ENCODE measurements at regions not wholly inside any gene's neighbourhood (a gene's known extent, or its start where the extent isn't known, plus 50 kb on each side); places are given as distances from the start of the nearest gene placed in this dataset.
"Not testable (repeated sequence)": the region's sequence is repeated elsewhere in the genome, so short reads cannot be mapped to it uniquely, and the experiment has no call there.

- intact Hi-C loops (cut with DNase I), result no loop called here
Measured at GRCh38 chr12:70008944-70009343, 183.9 kb downstream of the MYRFL start.

DNA sequence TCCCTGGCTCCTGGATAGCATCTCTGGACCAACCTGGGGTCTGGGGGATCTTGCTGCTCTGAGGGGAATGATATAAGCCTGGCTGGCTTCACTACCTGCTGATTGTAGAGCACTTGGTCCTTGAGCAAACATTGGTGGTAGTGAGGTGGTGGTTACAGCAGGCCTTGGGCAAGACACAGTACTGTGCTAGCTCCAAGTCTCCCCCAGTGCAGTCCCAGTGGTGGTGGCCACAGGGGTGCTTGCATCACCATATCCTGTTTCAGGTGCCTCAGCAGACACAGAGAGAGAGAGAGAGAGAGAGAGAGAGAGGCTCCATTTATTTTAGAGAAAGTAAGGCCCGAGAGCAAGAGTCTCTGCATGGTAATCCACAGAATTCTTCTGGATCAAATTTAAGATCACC, 186.3 kb downstream of the MYRFL start:
- no peak for DNase-seq
- intact Hi-C loops (cut with DNase I), result no loop called here

More at GRCh38 chr12:70008944-70009343, 183.9 kb downstream of the MYRFL start:
- no peak for DNase-seq

GRCh38 chr12:70013016-70013415, 188.0 kb downstream of the MYRFL start:
- intact Hi-C loops (cut with DNase I); DNase-seq: not testable (repeated sequence)

GRCh38 chr12:70028515-70028914, 203.5 kb downstream of the MYRFL start:
- intact Hi-C loops (cut with DNase I), result no loop called here
- DNase-seq, result no peak

- no peak for DNase-seq
Measured at GRCh38 chr12:70028918-70029317, 203.9 kb downstream of the MYRFL start.

GRCh38 chr12:70031046-70031445, 206.0 kb downstream of the MYRFL start:
- no peak for DNase-seq
- intact Hi-C loops (cut with DNase I), result no loop called here

More at GRCh38 chr12:70028918-70029317, 203.9 kb downstream of the MYRFL start:
- intact Hi-C loops (cut with DNase I), result no loop called here

GRCh38 chr12:70032076-70032475, 207.0 kb downstream of the MYRFL start:
- no peak for DNase-seq
- intact Hi-C loops (cut with DNase I), result no loop called here

GRCh38 chr12:70033310-70033709, 208.3 kb downstream of the MYRFL start:
- intact Hi-C loops (cut with DNase I), result no loop called here
- no peak for DNase-seq

DNA sequence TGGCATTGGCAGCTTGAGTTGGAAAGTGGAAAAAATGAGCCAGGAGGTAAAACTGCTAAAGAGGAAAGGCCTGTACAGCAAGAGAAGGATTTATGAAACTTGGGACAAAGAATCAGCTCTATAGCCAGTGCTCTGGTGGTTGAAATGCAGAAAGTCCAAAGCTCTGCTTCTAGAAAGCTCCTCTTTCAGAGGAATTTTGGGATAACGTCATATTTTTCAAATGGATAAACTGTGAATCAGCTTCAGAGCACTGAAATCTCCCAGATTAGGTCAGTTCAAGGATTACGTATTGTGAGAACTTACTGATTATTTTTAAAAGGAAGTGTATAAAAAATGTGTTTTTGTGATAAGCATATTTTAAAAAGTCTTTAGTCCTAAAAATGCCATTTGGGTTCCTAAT, 203.1 kb upstream of the CNOT2 start:
- DNase-seq, result no peak
- intact Hi-C loops (cut with DNase I), result no loop called here

- no peak for DNase-seq
- intact Hi-C loops (cut with DNase I), result no loop called here
Measured at GRCh38 chr12:70042675-70043074, 200.6 kb upstream of the CNOT2 start.

DNA sequence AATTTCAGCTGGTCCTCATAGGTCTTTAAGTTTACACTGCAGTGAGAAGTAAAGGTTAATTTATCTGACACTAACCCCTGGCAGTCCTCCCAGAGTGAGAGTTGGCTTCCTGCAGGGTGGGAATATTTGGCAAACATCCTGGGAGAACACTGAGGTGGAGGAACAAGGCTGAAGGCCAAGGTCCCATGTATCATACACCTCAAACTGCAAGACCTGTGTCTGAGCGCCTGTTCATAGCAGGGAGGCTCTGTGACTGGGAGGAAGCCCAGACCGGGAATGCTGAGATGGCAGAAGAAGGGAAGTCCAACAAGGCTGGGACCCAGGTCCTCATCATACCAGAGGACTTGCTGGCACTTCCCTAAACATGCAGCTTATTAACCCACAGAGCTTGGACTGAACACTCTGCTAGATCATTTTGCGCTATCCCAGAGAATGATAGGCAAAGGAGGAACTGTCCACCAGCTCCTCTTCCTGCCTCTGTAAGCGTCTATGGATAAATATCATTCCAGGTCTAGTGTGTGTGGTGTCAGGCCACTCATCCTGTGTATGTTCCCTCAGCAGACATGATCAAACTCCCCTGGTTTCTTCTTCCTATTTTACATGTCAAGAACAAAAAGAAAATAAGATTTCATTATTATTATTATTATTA, 199.6 kb upstream of the CNOT2 start:
- no peak for DNase-seq
- intact Hi-C loops (cut with DNase I), result no loop called here

GRCh38 chr12:70044167-70044566, 199.1 kb upstream of the CNOT2 start:
- no peak for DNase-seq
- intact Hi-C loops (cut with DNase I), result no loop called here

GRCh38 chr12:70045036-70045435, 198.2 kb upstream of the CNOT2 start:
- intact Hi-C loops (cut with DNase I), result no loop called here
- DNase-seq, result no peak

DNA sequence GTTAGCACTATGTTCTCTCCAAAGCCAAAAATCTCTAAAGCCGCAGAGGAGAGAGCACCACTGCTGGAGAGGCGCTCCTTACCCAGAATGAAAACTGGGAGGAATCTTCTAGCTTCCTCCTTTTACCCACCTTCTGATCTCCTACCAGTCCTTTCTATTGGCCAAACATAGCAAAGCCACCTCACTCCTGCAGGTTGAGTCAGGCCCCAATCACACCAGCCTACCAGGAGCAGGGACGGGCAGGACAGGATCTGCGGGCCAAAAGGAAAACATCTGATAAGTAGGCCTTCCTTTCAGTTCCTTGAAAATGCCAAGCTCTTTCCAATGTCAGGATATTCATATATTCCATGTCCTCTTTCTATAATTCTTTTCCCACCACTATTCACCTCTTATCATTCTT, 197.7 kb upstream of the CNOT2 start:
- intact Hi-C loops (cut with DNase I), result no loop called here
- DNase-seq, result no peak

GRCh38 chr12:70048521-70049250, 194.5 kb upstream of the CNOT2 start:
- intact Hi-C loops (cut with DNase I), result no loop called here
- DNase-seq, result no peak

- intact Hi-C loops (cut with DNase I), result no loop called here
- no peak for DNase-seq
Measured at GRCh38 chr12:70049596-70050360, 193.5 kb upstream of the CNOT2 start.

- intact Hi-C loops (cut with DNase I), result no loop called here
- DNase-seq, result no peak
Measured at GRCh38 chr12:70052476-70052875, 190.8 kb upstream of the CNOT2 start.

DNA sequence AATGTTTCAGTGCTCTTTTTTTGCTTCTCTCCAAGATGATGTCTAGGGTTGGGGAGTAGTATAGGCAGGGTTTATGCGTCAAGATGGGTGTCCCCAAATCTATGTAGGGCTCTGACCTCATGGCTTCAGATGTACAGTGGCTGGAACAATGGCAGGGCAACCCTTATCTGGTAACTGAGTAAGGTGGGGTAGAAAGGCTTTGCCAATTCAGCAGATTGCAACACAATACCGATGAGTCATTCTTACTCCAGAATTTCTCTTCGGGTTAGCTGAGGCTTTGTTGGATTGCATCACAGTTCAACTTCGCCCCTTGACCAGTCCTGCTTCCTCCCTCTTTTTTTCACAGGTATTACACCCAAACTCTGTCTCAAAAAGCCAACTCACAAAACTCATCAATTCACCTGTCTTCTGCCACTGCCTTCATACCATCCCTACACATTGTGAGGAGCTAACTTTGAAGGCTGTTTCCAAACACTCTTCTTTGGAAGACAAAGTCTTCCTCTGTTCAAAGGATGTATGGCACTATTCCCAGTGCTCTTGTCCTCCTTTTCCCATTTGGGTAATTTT, 190.2 kb upstream of the CNOT2 start:
- DNase-seq, result no peak
- intact Hi-C loops (cut with DNase I), result no loop called here

DNA sequence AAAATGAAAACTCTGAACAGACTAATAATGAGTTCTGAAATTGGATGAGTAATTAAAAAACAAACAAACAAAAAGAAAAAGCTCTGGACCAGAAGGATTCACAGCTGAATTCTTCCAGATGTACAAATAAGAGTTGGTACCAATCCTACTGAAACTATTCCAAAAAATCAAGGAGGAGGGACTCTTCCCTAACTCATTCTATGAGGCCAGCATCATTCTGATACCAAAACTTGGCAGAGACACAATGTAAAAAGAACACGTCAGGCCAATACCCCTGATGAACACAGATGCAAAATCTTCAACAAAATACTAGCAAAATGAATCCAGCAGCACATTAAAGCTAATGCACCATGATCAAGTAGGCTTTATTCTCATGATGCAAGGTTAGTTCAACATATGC, 183.9 kb upstream of the CNOT2 start:
- intact Hi-C loops (cut with DNase I), result no loop called here

DNA sequence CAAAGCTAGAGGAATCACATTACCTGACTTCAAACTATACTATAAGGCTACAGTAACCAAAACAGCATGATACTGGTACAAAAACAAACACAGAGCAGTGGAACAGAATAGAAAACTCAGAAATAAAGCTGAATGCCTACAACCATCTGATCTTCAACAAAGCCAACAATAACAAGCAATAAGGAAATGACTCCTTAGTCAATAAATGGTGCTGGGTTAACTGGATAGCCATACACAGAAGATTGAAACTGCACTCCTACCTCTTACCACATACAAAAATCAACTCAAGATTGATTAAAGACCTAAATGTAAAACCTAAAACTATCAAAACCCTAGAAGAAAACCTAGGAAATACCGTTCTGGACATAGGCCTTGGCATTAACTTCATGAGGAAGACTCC, 182.6 kb upstream of the CNOT2 start:
- DNase-seq, result no peak
- intact Hi-C loops (cut with DNase I), result no loop called here

More for the DNA sequence above, 183.9 kb upstream of the CNOT2 start:
- DNase-seq, result no peak

All from head of caudate nucleus (tissue), 42 donors.